Common myeloid progenitor, CD34-positive (primary cell): ENCODE measurements at regions not wholly inside any gene's neighbourhood (a gene's known extent, or its start where the extent isn't known, plus 50 kb on each side); places are given as distances from the start of the nearest gene placed in this dataset.
A peak's percentile ranks its signal among the peaks of the same experiment; 100 is the strongest.
"Not testable (repeated sequence)": the region's sequence is repeated elsewhere in the genome, so short reads cannot be mapped to it uniquely, and the experiment has no call there.

Source experiments
- CTCF ChIA-PET: fragments of 350-600 bp; sonication (Branson Sonifier 250); formaldehyde crosslinking; loops from one replicate; lab custom pipeline; 2021; ENCODE audit warnings: antibody characterized with exemption; lab: Charles Lee
- POLR2A ChIA-PET: fragments of 350-600 bp; sonication (Branson Sonifier 250); formaldehyde crosslinking; loops from one replicate; lab custom pipeline; 2021; ENCODE audit warnings: antibody characterized with exemption; lab: Charles Lee
- DNase-seq, 3 donors: peaks; one replicate each; pipeline versions ENCODE4 v3.0.0 to v3.0.0-alpha.2; 2013
- H3K27ac ChIP-seq, 2 experiments: 1 replicate in 1 of 2; 2 replicates in 1 of 2; pipeline ENCODE4 v1.7.0; 2013; ENCODE audit warnings: inconsistent platforms in 2 of 2, low read length in 2 of 2, mild to moderate bottlenecking in 2 of 2, low read depth in 1 of 2, moderate library complexity in 1 of 2; ENCODE audit not compliant: severe bottlenecking in 2 of 2, insufficient read depth in 1 of 2, poor library complexity in 1 of 2
- H3K27me3 ChIP-seq, 5 experiments: replicated peaks in 2 of 5; 1 replicate in 3 of 5; 2 replicates in 2 of 5; pipeline versions ENCODE4 v1.6.1 to v1.7.0; 2013; ENCODE audit warnings: low read length in 4 of 5, mild to moderate bottlenecking in 2 of 5, moderate library complexity in 2 of 5, inconsistent platforms in 1 of 5; ENCODE audit not compliant: insufficient read depth in 5 of 5, control insufficient read depth in 4 of 5
- H3K36me3 ChIP-seq, 4 experiments: 1 replicate in 2 of 4; 2 replicates in 2 of 4; pipeline versions ENCODE4 v1.6.1 to v1.7.0; 2013; ENCODE audit warnings: low read length in 3 of 4, control low read depth in 1 of 4, mild to moderate bottlenecking in 1 of 4; ENCODE audit not compliant: control insufficient read depth in 4 of 4, insufficient read depth in 4 of 4
- H3K4me1 ChIP-seq, 4 experiments: 1 replicate in 3 of 4; 2 replicates in 1 of 4; pipeline versions ENCODE4 v1.6.1 to v1.7.1; 2013; ENCODE audit warnings: low read length in 3 of 4, mild to moderate bottlenecking in 3 of 4, control low read depth in 1 of 4, inconsistent platforms in 1 of 4, moderate library complexity in 1 of 4; ENCODE audit not compliant: control insufficient read depth in 4 of 4, insufficient read depth in 4 of 4; ENCODE audit errors: control extremely low read depth in 1 of 4
- H3K4me3 ChIP-seq, 7 experiments: 1 replicate in 4 of 7; 2 replicates in 3 of 7; pipeline versions ENCODE4 v1.5.1 to v1.7.0; 2013; ENCODE audit warnings: mild to moderate bottlenecking in 7 of 7, low read length in 6 of 7, moderate library complexity in 6 of 7, inconsistent platforms in 2 of 7, low read depth in 2 of 7, control low read depth in 1 of 7; ENCODE audit not compliant: insufficient read depth in 4 of 7, control insufficient read depth in 1 of 7; ENCODE audit errors: extremely low read depth in 1 of 7
- H3K9me3 ChIP-seq, 5 experiments: 1 replicate in 4 of 5; 2 replicates in 1 of 5; pipeline versions ENCODE4 v1.6.1 to v1.7.1; 2013; ENCODE audit warnings: low read length in 4 of 5, mild to moderate bottlenecking in 2 of 5, inconsistent platforms in 1 of 5, low read depth in 1 of 5, moderate library complexity in 1 of 5; ENCODE audit not compliant: control insufficient read depth in 4 of 5, insufficient read depth in 2 of 5; ENCODE audit errors: control extremely low read depth in 1 of 5
- WGBS: methylation state at CpG from one replicate; pipeline ENCODE4 v1.1.5; 2013; ENCODE audit not compliant: insufficient coverage; 5-methylcytosine and 5-hydroxymethylcytosine counted together

DNA sequence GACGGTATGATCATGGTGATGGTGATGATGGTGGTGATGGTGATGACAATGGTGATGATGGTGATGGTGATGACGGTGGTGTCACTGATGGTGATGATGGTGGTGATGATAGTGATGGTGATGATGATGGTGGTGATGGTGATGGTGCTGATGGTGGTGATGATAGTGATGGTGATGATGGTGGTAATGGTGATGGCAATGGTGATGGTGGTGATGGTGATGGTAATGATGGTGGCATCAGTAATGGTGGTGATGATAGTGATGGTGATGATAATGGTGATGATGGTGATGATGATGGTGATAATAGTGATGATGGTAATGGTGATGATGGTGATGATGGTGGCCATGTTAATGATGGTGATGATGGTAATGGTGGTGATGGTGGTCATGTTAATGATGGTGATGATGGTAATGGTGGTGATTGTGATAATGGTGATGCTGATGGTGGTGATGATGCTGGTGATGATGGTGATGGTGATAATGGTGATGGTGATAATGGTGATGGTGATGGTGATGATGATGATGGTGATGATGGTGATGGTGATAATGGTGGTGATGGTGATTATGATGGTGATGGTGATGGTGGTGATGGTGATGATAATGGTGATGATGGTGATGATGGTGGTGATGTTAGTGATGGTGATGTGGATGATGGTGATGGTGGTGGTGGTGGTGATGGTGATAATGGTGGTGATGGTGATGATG, 107.2 kb downstream of the C16orf95 start:
- Histone ChIP-seq H3K9me3 (peaks cover 0 to 2% (median 0%) of the 10 kb centered on the region in 5 experiments), H3K4me1 (peaks cover 0 to 2% (median 0%) of the 10 kb centered on the region in 4 experiments), H3K4me3 (no peak overlapping the region), H3K27ac (no peak overlapping the region), H3K27me3 (peaks cover 0 to 2% (median 0%) of the 10 kb centered on the region in 5 experiments), H3K36me3 (no peaks in the 10 kb centered on the region)
- no peak for DNase-seq
- CTCF ChIA-PET = no interaction called here
- POLR2A ChIA-PET = no interaction called here
- 96% methylated on average over 2 of the region's 2 CpGs for WGBS

DNA sequence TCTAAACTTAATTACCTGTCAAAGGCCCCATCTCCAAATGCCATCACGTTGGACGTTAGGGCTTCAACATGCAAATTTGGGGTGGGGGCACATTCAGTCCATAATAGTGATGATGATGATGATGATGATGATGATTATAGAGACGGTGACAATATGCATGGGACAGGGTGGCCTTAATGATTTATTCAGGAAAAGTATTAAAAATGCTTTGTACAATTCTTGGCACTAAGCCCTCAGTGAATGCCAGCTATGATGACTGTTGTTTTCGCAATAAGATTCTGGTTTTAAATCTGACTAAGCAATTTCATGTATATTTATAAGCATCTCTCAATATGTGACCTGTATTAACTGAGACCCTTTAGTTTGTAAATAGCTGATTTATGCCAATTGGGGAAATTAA, 106.3 kb downstream of the C16orf95 start:
- peaks cover 0 to 2% (median 0%) of the 10 kb centered on the region in 5 experiments for H3K27me3 ChIP-seq
- peak; percentile 19 to 52 (median 41) for DNase-seq
- H3K4me1 ChIP-seq = peaks cover 0 to 2% (median 0%) of the 10 kb centered on the region in 4 experiments
- no peak overlapping the region for H3K4me3 ChIP-seq
- H3K9me3 ChIP-seq = peaks cover 0 to 2% (median 0%) of the 10 kb centered on the region in 5 experiments
- ChIA-PET POLR2A (no interaction called here), CTCF (no interaction called here)
- no peak overlapping the region for H3K27ac ChIP-seq
- WGBS = 28% methylated on average over 3 of the region's 4 CpGs
- no peaks in the 10 kb centered on the region for H3K36me3 ChIP-seq

DNA sequence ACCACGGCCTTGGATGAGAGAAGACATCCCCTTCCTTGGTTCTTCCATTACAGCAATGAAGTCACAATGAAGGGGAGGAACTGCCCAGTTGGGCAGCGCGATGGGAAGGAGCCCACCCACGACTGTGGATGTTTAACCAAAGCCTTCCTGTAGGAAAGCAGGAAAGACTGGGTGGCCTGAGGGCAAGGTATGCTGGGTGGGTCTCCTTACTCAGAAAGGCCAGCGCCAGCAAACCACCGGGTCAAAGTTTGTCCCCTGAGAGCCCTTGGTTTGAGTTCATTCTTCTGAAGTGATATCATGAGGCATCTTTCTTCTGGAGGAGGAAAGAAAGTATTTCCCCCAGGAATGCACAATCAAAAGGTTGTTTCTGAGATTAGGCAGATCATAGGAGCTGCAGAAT, 105.2 kb downstream of the C16orf95 start:
- H3K4me3 ChIP-seq = no peak overlapping the region
- DNase-seq = no peak
- peaks cover 0 to 2% (median 0%) of the 10 kb centered on the region in 4 experiments for H3K4me1 ChIP-seq
- peaks cover 0 to 2% (median 0%) of the 10 kb centered on the region in 5 experiments for H3K27me3 ChIP-seq
- ChIA-PET POLR2A (no interaction called here), CTCF (no interaction called here)
- no peaks in the 10 kb centered on the region for H3K36me3 ChIP-seq
- peaks cover 0 to 2% (median 0%) of the 10 kb centered on the region in 5 experiments for H3K9me3 ChIP-seq
- WGBS = 80% methylated on average over 6 of the region's 6 CpGs
- no peak overlapping the region for H3K27ac ChIP-seq

DNA sequence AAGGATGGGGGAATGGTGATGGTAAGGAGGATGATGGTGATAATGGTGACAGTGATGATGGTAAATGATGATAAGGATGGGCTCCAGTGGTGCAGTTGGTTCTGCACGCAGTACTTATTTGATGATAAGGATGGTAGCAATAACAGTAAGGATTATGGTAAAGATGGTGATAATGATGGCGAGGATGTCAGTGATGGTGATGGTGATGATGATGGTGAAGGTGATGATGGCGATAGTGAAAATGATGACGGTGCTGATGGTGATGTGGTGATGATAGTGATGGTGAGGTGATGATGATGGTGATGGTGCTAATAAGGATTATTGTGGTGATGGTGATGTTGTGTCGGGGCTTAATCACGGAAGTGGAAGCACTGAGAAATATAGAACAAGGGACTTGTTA, 103.7 kb downstream of the C16orf95 start:
- CTCF ChIA-PET = interaction anchor here (1.6 to 1.9 kb wide), 2 partner anchors 12 to 65 kb away, joined by 4 to 6 read pairs; no protein-coding TSS in a partner anchor
- POLR2A ChIA-PET = no interaction called here
- WGBS = 93% methylated on average over 6 of the region's 6 CpGs

DNA sequence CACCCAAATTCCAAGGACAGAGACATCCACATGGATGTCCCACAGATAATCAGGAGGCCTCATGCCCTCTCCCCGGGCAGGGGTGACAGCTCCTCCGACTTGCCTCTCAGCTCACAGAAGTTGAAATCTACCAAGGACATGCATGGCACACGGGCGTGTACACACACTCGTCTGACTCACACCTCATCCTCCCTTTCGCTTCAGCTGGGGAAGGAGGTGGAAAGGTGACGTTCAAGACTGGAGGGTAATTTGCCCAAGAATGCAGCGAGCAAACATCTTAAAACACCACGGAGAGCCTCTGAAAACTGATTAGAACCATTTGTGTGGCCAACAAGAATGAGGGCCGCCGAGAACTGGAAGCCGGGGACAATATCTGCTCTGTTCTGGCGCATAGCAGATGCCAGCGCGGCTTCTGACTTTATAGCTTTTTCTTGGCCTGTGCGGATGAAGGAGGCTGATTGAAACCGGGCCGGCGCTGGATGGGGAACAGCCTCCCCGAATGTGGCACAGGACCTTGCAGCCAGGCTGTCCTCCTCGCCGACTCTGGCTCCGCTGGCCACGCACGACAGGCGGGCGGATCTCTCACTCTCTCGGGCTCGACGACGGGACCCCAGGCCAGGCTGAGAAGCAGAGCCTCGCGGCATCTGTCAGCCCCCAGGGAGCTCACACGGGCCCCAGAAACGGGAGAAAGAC, 100.9 kb downstream of the C16orf95 start:
- 87% methylated on average over 30 of the region's 35 CpGs for WGBS
- H3K27me3 ChIP-seq = peaks cover 0 to 2% (median 0%) of the 10 kb centered on the region in 5 experiments
- no peak for DNase-seq
- ChIA-PET POLR2A (no interaction called here), CTCF (interaction anchor here (1.0 kb wide), 1 partner anchor 61 kb away, joined by 3 read pairs; no protein-coding TSS in a partner anchor)
- H3K4me1 ChIP-seq = peaks cover 0 to 6% (median 2%) of the 10 kb centered on the region in 4 experiments
- H3K9me3 ChIP-seq = no peaks in the 10 kb centered on the region
- H3K27ac ChIP-seq = no peak overlapping the region
- no peaks in the 10 kb centered on the region for H3K36me3 ChIP-seq
- no peak overlapping the region for H3K4me3 ChIP-seq

More for the DNA sequence above, 103.7 kb downstream of the C16orf95 start:
- peaks cover 0 to 2% (median 0%) of the 10 kb centered on the region in 5 experiments for H3K9me3 ChIP-seq
- H3K4me1 ChIP-seq = peaks cover 0 to 2% (median under 1%) of the 10 kb centered on the region in 4 experiments
- no peaks in the 10 kb centered on the region for H3K36me3 ChIP-seq
- H3K27ac ChIP-seq = no peak overlapping the region
- no peak for DNase-seq
- H3K27me3 ChIP-seq = peaks cover 0 to 2% (median 0%) of the 10 kb centered on the region in 5 experiments
- no peak overlapping the region for H3K4me3 ChIP-seq

DNA sequence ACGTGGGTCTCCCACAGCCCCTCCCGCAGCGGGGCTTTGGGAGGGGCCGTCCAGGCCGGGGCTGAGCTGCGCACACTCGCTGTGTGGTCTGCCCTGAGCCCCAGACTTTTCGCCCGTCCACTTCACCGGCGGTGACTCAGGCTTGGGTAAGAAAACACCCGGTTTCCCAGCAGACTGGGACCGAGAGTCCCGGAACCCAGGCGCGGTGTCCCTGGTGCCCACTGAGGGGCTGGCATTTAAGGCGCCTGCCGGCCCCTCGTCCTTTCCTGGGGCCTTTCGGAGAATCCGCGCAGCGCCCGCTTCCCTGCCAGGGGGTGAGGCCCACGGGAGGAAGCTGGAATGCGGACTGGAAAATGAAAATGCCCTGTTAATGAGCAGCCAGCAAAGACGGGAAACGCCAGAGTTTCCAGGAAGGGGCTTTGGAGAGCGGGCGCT, 100.3 kb downstream of the C16orf95 start:
- ChIA-PET POLR2A (no interaction called here), CTCF (no interaction called here)
- Histone ChIP-seq H3K36me3 (no peaks in the 10 kb centered on the region), H3K4me3 (no peak overlapping the region), H3K4me1 (peaks cover 0 to 6% (median 2%) of the 10 kb centered on the region in 4 experiments), H3K9me3 (no peaks in the 10 kb centered on the region), H3K27ac (no peak overlapping the region), H3K27me3 (peaks cover 0 to 2% (median 0%) of the 10 kb centered on the region in 5 experiments)
- no peak for DNase-seq
- WGBS = 99% methylated on average over 30 of the region's 30 CpGs

DNA sequence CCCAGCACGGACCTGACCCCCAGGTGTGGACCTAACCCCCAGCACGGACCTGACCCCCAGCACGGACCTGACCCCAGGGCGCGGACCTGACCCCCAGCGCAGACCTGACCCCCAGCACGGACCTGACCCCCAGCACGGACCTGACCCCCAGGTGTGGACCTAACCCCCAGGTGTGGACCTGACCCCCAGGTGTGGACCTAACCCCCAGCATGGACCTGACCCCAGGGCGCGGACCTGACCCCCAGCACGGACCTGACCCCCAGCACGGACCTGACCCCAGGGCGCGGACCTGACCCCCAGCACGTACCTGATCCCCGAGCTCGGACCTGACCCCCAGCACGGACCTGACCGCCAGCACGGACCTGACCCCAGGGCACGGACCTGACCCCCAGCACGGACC, 99.4 kb downstream of the C16orf95 start:
- H3K36me3 ChIP-seq, H3K27me3 ChIP-seq, POLR2A ChIA-PET, DNase-seq, CTCF ChIA-PET, H3K4me3 ChIP-seq, H3K9me3 ChIP-seq, H3K27ac ChIP-seq, H3K4me1 ChIP-seq: not testable (repeated sequence)
- WGBS = no CpG with 5 or more reads among the region's 22 CpGs
